Activated CD4-positive, alpha-beta memory T cell treated with anti-CD3 and anti-CD28 coated beads, Interleukin-2, amount 10 ng/mL, durations not matched to agents 7 days and 5 days (primary cell): ENCODE measurements at regions not wholly inside any gene's neighbourhood (a gene's known extent, or its start where the extent isn't known, plus 50 kb on each side); places are given as distances from the start of the nearest gene placed in this dataset.
A peak's percentile ranks its signal among the peaks of the same experiment; 100 is the strongest.

ENCODE experiments used
- CTCF ChIA-PET: fragments of 350-600 bp; sonication (Branson Sonifier 250); formaldehyde crosslinking; loops from one replicate; lab custom pipeline; 2021; ENCODE audit warnings: antibody characterized with exemption, inconsistent platforms; lab: Charles Lee
- POLR2A ChIA-PET: fragments of 350-600 bp; sonication (Branson Sonifier 250); formaldehyde crosslinking; loops from one replicate; lab custom pipeline; 2021; ENCODE audit warnings: antibody characterized with exemption; lab: Charles Lee
- DNase-seq: peaks from one replicate; pipeline ENCODE4 v3.0.0-alpha.2; 2020
- H3K27ac Mint-ChIP-seq: one replicate; pipeline ENCODE4 v1.8.0; 2021; ENCODE audit warnings: mild to moderate bottlenecking, mixed read lengths
- H3K27me3 Mint-ChIP-seq: one replicate; pipeline ENCODE4 v1.8.0; 2021; ENCODE audit warnings: mixed read lengths
- H3K36me3 Mint-ChIP-seq: one replicate; pipeline ENCODE4 v1.8.0; 2021; ENCODE audit warnings: low read depth, mixed read lengths
- H3K4me1 Mint-ChIP-seq: one replicate; pipeline ENCODE4 v1.8.0; 2021; ENCODE audit warnings: mixed read lengths
- H3K4me3 Mint-ChIP-seq: one replicate; pipeline ENCODE4 v1.8.0; 2021; ENCODE audit warnings: mild to moderate bottlenecking, mixed read lengths
- H3K9me3 Mint-ChIP-seq: one replicate; pipeline ENCODE4 v1.8.0; 2021; ENCODE audit warnings: mixed read lengths

DNA sequence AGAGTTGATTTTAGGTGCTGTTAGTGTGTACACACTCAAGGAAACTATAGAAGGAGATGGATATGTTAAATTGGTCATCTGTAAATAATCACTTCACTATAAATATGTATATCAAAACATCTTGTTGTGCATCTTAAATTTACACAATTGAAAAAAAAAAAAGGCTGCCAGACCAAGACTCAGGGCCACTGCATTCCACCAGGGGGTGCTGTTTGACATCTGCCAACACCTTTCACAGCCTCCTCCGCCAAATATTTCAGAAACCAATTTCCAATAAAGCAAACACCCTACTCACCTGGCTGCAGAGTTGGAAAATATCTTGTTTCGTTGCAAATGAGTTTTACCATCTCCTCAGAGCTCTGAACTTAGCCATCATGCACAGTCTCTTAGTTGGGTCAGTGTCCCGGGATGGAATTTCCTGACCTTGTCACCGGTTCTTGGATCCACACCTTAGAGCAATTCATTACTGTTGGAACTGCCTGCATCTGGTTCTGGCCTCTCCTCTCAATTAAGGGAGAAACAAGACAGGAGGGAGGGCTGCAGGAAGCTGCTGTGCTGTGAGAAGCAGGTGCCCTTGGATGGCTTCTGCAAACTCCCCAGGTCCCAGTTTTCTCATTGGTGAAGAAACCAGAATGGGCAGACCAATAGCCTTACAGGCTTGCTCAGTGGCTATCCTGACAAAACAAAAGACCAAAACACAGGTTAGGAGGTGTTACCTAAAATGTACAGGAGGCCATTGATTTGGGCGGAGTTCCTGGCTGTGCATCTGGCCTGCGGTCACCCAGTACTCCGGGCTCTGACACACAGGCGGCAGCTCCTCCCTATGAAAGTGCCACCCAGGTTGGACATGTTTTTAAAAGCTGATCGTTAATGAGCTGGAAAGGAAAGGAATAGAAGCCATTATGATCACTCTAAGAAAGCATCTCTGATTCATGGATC lies 746.6 kb downstream of the UQCRFS1 start:
- ChIA-PET CTCF (interaction anchor here (0.9 kb wide), 1 partner anchor 413 kb away, joined by 4 read pairs; no protein-coding TSS in a partner anchor), POLR2A (no interaction called here)
- H3K4me1 Mint-ChIP-seq = no peaks in the 10 kb centered on the region
- H3K36me3 Mint-ChIP-seq = no peaks in the 10 kb centered on the region
- DNase-seq = peak; percentile 49
- H3K4me3 Mint-ChIP-seq = no peak overlapping the region
- H3K27ac Mint-ChIP-seq = no peak overlapping the region
- no peaks in the 10 kb centered on the region for H3K9me3 Mint-ChIP-seq
- no peaks in the 10 kb centered on the region for H3K27me3 Mint-ChIP-seq

DNA sequence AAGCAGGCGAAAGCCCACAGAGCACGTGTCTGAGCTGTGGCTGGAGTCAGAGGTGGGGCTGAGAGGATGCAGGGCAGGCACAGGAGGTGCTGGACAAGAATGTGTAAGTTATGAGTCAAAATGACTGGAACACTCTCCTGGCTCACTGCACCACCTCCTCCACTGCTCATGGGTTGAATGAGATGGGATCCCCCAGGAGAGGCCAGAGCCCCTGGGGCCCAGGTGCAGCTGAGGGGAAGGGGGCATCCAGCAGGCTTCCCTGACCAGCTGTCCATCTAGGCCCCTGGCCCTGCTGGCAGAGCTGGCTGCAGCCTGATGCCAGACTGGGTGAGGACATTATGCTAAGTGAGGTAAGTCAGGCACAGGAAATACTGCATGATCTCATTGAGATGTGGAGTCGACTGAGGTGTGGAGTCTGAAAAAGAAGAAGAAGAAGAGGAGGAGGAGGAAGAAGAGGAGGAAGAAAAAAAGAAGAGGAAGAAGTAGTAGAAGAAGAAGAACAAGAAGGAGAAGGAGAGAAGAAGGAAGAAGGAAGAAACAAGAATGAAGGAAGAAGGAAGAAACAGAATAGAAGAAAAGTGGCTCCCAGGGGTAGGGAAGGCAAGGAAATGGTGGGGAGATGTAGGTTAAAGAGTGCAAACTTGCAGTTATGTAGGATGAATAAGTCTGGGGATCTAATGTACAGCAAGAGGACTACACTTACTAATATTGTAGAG lies 747.4 kb downstream of the UQCRFS1 start:
- Mint-ChIP-seq H3K27me3 (no peaks in the 10 kb centered on the region), H3K4me3 (no peak overlapping the region), H3K9me3 (no peaks in the 10 kb centered on the region), H3K27ac (no peak overlapping the region), H3K36me3 (no peaks in the 10 kb centered on the region), H3K4me1 (no peaks in the 10 kb centered on the region)
- DNase-seq = no peak
- ChIA-PET CTCF (no interaction called here), POLR2A (no interaction called here)

DNA sequence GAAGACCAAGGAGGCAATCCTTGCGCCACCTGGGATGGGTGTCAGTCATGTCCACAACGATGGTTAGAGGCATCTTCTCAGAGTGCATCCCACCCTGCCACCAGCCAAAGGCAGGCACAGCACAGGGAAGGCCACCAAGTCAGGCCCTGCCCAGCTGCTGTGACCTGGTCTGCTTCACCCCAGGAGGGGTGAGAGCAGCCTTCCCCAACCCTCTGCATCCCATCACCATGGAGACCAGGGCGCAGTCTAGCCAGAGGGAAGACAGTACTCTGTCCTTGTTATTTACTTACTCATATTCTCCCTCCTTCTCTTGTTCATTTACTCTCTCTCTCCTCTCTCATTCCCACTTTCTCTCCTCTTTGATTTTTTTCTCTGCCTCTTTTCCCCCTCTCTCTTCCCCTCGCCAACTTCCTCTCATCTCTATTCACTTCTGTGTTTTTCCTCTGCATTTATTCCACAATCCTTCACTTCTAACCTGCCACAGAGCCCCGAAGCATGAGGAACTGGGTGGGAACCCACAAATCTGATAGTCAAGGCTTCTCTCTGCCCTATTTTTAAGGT lies 749.4 kb downstream of the UQCRFS1 start:
- H3K27ac Mint-ChIP-seq = no peak overlapping the region
- H3K9me3 Mint-ChIP-seq = no peaks in the 10 kb centered on the region
- POLR2A ChIA-PET = no interaction called here
- no peak for DNase-seq
- H3K27me3 Mint-ChIP-seq = no peaks in the 10 kb centered on the region
- no peaks in the 10 kb centered on the region for H3K36me3 Mint-ChIP-seq
- CTCF ChIA-PET = no interaction called here
- no peak overlapping the region for H3K4me3 Mint-ChIP-seq
- no peaks in the 10 kb centered on the region for H3K4me1 Mint-ChIP-seq

DNA sequence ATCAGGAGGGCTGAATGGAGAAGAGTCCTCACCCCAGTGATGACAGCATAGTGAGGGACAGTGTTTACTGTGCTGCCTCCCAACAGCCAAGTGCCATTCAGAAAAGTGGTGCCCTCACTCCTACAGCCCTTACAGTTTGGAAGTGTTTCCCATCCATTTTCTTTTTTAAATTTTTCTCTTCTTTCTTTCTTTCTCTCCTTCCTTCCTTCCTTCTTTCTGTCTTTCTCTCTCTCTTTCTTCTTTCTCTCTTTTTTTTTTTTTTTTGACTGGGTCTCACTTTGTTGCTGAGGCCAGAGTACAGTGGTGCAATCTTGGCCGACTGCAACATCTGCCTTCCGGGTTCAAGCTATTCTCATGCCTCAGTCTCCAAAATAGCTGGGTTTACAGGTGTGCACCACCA lies 755.3 kb downstream of the UQCRFS1 start:
- Mint-ChIP-seq H3K9me3 (no peaks in the 10 kb centered on the region), H3K36me3 (no peaks in the 10 kb centered on the region), H3K4me3 (no peak overlapping the region), H3K27me3 (no peaks in the 10 kb centered on the region), H3K27ac (no peak overlapping the region), H3K4me1 (no peaks in the 10 kb centered on the region)
- CTCF ChIA-PET = no interaction called here
- POLR2A ChIA-PET = no interaction called here
- no peak for DNase-seq

DNA sequence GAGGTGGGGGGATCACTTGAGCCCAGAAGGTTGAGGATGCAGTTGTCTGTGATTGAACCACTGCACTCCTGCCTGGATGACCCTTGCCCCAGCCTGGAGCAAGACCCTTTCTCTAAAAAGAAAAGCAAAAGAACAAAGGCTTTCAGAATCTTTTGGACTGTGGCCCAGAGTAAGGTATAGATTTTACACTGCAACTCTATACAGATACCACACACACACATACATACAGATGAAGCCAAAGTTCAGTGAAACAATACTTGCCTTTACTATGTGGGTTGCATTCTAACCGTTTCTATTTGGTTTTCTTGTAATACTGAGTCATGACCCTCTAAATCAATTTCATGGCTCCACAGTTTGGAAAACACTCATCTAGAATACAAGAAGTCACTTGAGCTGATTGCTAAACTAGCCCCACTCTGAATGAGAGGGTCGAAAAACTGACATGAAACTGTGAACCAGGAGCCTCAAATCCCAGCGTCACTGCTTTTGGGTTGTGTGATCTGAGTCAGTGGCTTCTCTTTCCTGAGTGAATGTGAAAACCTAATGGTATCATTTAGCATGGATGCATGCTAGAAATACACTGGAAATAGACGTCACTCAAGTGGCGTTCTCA lies 756.1 kb downstream of the UQCRFS1 start:
- Mint-ChIP-seq H3K27me3 (no peaks in the 10 kb centered on the region), H3K27ac (no peak overlapping the region), H3K9me3 (no peaks in the 10 kb centered on the region), H3K4me1 (no peaks in the 10 kb centered on the region), H3K36me3 (no peaks in the 10 kb centered on the region), H3K4me3 (no peak overlapping the region)
- ChIA-PET POLR2A (no interaction called here), CTCF (no interaction called here)
- no peak for DNase-seq

DNA sequence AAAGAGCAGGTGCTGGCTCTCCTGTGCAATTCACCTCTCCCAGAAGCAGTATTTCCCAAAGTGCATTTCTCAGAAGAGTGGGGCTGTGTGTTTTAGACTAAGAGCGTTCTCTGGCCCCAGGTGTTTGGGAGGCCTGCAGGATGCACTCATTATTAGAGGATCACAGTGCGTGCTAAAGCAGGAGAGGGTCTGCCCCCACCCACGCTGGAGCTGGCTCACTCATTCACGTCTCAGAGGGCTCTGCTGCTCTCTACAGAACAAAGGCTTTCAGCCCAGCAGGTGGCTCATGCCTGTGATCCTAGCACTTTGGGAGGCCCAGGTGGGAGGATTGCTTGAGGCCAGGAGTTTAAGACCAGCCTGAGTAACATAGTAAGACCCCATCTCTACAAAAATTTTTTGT lies 756.7 kb downstream of the UQCRFS1 start:
- Mint-ChIP-seq H3K27ac (no peak overlapping the region), H3K9me3 (no peaks in the 10 kb centered on the region), H3K4me1 (no peaks in the 10 kb centered on the region), H3K36me3 (no peaks in the 10 kb centered on the region), H3K27me3 (no peaks in the 10 kb centered on the region), H3K4me3 (no peak overlapping the region)
- ChIA-PET POLR2A (no interaction called here), CTCF (no interaction called here)
- DNase-seq = no peak

DNA sequence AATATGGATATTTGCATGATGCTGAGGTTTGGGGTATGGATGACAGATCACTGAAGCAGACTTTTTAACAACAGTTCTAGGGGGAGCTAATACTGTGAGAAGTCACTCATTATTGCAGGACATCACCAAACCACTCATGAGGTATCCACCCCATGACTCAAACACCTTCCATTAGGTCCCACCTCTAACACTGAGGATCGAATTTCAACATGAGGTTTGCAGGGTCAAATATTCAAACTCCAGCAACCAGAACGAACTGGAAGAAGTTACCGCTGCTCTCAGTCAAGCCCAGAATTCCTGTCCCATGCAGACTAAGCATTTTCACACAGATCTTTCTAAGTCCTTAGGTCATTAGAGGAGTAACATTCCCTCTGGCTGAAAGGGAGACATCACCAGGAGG lies 758.9 kb downstream of the UQCRFS1 start:
- Mint-ChIP-seq H3K27me3 (no peaks in the 10 kb centered on the region), H3K9me3 (no peaks in the 10 kb centered on the region), H3K4me1 (no peaks in the 10 kb centered on the region), H3K27ac (no peak overlapping the region), H3K4me3 (no peak overlapping the region), H3K36me3 (no peaks in the 10 kb centered on the region)
- no peak for DNase-seq
- ChIA-PET CTCF (no interaction called here), POLR2A (no interaction called here)

DNA sequence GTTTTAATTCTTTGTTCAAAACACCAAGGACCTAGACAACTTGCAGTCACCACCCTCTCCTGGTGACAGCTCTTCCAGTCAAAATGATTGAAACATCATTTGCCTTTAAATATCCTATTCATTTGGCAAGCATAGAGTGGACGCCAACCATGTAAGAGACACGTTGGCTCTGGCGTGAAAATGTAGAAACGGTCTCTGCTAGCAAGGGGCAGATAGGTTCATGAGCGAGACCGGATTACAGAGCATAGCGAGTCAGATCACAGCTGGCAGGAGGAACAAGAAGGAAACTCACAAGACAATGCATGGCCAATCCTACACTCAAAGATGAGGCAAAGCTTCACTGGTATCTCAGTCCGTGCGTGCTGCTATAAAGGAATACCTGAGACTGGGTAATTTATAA lies 759.5 kb downstream of the UQCRFS1 start:
- DNase-seq = no peak
- Mint-ChIP-seq H3K4me3 (no peak overlapping the region), H3K4me1 (no peaks in the 10 kb centered on the region), H3K27me3 (no peaks in the 10 kb centered on the region), H3K9me3 (no peaks in the 10 kb centered on the region), H3K36me3 (no peaks in the 10 kb centered on the region), H3K27ac (no peak overlapping the region)
- ChIA-PET CTCF (no interaction called here), POLR2A (no interaction called here)

DNA sequence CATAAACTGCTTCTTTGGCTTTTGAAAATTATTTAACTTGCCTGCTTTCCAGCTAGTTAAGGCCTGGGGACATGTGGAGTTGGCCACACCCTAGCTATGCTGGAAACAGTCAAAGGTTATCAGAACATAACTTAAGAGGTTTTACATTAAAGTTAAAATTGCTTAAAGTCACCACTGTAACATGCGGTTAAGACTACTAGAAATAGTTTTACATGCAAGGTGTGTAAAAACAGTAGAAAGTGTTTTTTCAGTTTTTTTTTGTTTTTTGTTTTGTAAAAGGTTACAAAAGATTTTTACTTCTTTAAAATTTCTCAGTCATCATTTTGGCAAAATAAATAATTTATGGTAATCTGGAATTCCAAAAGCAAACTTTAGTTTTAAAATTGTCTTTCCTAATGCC lies 763.1 kb downstream of the UQCRFS1 start:
- ChIA-PET POLR2A (no interaction called here), CTCF (no interaction called here)
- H3K9me3 Mint-ChIP-seq = peaks cover 18% of the 10 kb centered on the region
- DNase-seq = no peak
- no peaks in the 10 kb centered on the region for H3K27me3 Mint-ChIP-seq
- no peaks in the 10 kb centered on the region for H3K36me3 Mint-ChIP-seq
- no peak overlapping the region for H3K4me3 Mint-ChIP-seq
- no peaks in the 10 kb centered on the region for H3K4me1 Mint-ChIP-seq
- no peak overlapping the region for H3K27ac Mint-ChIP-seq

DNA sequence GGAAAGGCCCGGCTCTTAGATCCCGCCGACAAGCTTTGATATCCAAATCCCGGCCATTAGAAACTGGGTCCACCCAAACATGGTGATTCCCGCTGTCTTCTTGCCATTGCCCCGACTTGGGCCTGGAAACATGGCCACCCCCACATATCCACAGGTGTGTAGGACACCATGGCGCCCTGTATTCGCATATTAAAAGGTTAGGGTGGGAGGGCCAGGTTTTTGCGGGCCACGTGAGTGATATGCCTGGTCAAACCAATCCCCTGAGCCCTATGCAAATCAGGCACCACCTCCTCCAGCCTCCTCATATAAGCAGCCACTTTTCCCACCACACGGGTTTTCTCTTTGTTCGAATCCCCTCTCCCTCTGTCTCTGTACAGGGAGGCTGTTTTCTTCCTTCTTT lies 766.4 kb downstream of the UQCRFS1 start:
- POLR2A ChIA-PET = no interaction called here
- DNase-seq = no peak
- Mint-ChIP-seq H3K27ac (no peak overlapping the region), H3K4me1 (no peaks in the 10 kb centered on the region), H3K36me3 (no peaks in the 10 kb centered on the region), H3K27me3 (no peaks in the 10 kb centered on the region), H3K4me3 (no peak overlapping the region), H3K9me3 (peaks cover 21% of the 10 kb centered on the region)
- CTCF ChIA-PET = no interaction called here

DNA sequence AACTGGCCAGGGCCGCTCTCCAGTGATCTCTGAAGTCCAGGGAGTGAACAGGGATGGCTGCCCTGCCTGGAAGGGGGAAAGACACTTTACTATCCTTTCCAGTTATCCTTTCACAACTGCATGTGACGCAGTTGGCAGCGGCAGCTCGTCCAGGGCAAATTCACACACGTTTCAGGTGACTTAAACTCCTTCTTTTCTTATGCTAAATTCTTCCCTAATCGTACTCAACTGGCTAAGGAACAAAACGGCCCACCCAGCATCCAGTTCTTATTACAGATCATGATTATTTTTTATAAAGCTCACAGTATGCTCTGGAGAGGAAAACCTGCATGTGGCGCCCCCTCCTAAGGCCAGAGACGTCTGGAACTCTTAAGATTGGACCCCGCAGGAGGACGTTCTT lies 767.1 kb downstream of the UQCRFS1 start:
- DNase-seq = no peak
- Mint-ChIP-seq H3K36me3 (no peaks in the 10 kb centered on the region), H3K27me3 (no peaks in the 10 kb centered on the region), H3K27ac (no peak overlapping the region), H3K4me3 (no peak overlapping the region), H3K4me1 (no peaks in the 10 kb centered on the region), H3K9me3 (peaks cover 21% of the 10 kb centered on the region)
- CTCF ChIA-PET = no interaction called here
- POLR2A ChIA-PET = no interaction called here

DNA sequence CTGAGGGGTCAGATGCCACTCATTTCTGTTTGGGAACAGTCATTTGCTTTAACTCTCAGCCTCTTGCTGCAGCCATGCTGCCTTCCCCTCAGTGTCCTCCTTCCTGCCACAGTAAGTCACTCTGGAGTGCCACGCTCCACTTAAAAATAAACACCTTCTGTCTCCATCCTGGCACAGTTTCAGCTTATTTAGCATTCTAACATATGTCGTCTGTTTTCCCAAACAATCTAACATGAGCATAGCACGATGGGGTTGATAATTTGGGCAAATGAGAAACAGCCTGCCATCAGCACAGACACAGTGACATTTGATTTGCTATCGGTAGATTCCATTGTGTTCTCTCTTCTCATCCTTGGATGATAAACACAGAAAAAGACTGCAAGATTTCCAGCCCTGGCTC lies 768.6 kb downstream of the UQCRFS1 start:
- ChIA-PET CTCF (no interaction called here), POLR2A (no interaction called here)
- Mint-ChIP-seq H3K4me1 (no peaks in the 10 kb centered on the region), H3K27me3 (no peaks in the 10 kb centered on the region), H3K36me3 (no peaks in the 10 kb centered on the region), H3K4me3 (no peak overlapping the region), H3K27ac (no peak overlapping the region), H3K9me3 (peaks cover 21% of the 10 kb centered on the region)
- no peak for DNase-seq

DNA sequence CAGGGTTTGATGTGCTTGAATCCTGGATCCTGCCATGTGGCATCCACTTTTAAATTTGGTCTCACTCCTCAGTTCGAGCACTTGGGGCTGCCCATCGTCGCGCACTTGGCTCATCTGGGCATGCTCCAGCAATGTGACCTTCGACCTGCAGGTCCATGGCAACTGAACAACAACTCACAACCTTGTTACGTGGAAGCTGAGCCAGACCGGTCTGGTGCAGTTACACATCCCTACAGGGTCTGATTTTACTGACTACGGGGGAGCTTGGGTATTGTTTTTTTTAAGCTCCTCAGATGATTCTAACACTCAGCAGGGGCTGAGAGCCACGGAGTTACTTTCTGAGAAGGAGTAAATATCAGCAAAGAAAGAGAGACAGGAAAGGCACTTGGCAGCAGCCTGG lies 769.6 kb downstream of the UQCRFS1 start:
- Mint-ChIP-seq H3K4me1 (no peaks in the 10 kb centered on the region), H3K9me3 (peaks cover 21% of the 10 kb centered on the region), H3K27ac (no peak overlapping the region), H3K4me3 (no peak overlapping the region), H3K36me3 (no peaks in the 10 kb centered on the region), H3K27me3 (no peaks in the 10 kb centered on the region)
- ChIA-PET CTCF (no interaction called here), POLR2A (no interaction called here)
- DNase-seq = no peak
